HL-60 (cell line): ENCODE measurements at regions not wholly inside any gene's neighbourhood (a gene's known extent, or its start where the extent isn't known, plus 50 kb on each side); places are given as distances from the start of the nearest gene placed in this dataset.

Experiments
- DNase-seq, 2 experiments: peaks; one replicate each; pipeline ENCODE4 v3.0.0-alpha.2; 2010 to 2020; ENCODE audit warnings: low read depth in 1 of 2, low spot score in 1 of 2
- H3K27ac ChIP-seq: fragments of 250-450 bp; sonication (Bioruptor Pico); replicated peaks from 2 replicates; pipeline ENCODE4 v1.5.1; 2020; ENCODE audit warnings: mild to moderate bottlenecking, moderate library complexity
- H3K27me3 ChIP-seq: fragments of 250-450 bp; sonication (Bioruptor Pico); 2 replicates; pipeline ENCODE4 v1.5.1; 2021; ENCODE audit warnings: mild to moderate bottlenecking, moderate library complexity; ENCODE audit not compliant: insufficient read depth, poor library complexity, severe bottlenecking
- H3K4me3 ChIP-seq: replicated peaks from 2 replicates; pipeline ENCODE4 v1.5.1; 2011; ENCODE audit warnings: mild to moderate bottlenecking, control low read depth, low read length; ENCODE audit not compliant: insufficient read depth
- CTCF ChIP-seq: IDR thresholded peaks from one replicate; pipeline ENCODE4 v1.5.1; 2011; ENCODE audit warnings: low read length, control low read depth, inconsistent platforms; ENCODE audit not compliant: insufficient read depth
- GABPA ChIP-seq: IDR thresholded peaks from 2 replicates; pipeline ENCODE4 v1.6.1; 2012; ENCODE audit warnings: low read depth
- POLR2AphosphoS5 ChIP-seq: IDR thresholded peaks from 2 replicates; pipeline ENCODE4 v1.6.1; 2012; ENCODE audit warnings: low read depth
- REST ChIP-seq: IDR thresholded peaks from 2 replicates; pipeline ENCODE4 v1.6.1; 2012; ENCODE audit warnings: low read depth; ENCODE audit not compliant: insufficient replicate concordance
- SPI1 ChIP-seq: IDR thresholded peaks from 2 replicates; pipeline ENCODE4 v1.6.1; 2012; ENCODE audit warnings: low read depth, mild to moderate bottlenecking, borderline replicate concordance

GRCh38 chr17:77306048-77306789 is 165.4 kb downstream of the SEC14L1 start:
- H3K27me3 ChIP-seq = peaks cover 3% of the 10 kb centered on the region
- no peak for TF ChIP-seq REST
- TF ChIP-seq SPI1 = no peak
- no peak for TF ChIP-seq CTCF
- TF ChIP-seq GABPA = no peak
- no peak for TF ChIP-seq POLR2AphosphoS5

GRCh38 chr17:77306790-77307478 is 166.2 kb downstream of the SEC14L1 start:
- DNase-seq = no peak
- H3K27me3 ChIP-seq = peaks cover 3% of the 10 kb centered on the region
- TF ChIP-seq REST (no peak), GABPA (no peak), CTCF (no peak), POLR2AphosphoS5 (no peak), SPI1 (no peak)
- H3K4me3 ChIP-seq = no peak overlapping the region
- H3K27ac ChIP-seq = no peak overlapping the region

More at GRCh38 chr17:77306048-77306789, 165.4 kb downstream of the SEC14L1 start:
- no peak for DNase-seq
- Histone ChIP-seq H3K27ac (no peak overlapping the region), H3K4me3 (no peak overlapping the region)

DNA sequence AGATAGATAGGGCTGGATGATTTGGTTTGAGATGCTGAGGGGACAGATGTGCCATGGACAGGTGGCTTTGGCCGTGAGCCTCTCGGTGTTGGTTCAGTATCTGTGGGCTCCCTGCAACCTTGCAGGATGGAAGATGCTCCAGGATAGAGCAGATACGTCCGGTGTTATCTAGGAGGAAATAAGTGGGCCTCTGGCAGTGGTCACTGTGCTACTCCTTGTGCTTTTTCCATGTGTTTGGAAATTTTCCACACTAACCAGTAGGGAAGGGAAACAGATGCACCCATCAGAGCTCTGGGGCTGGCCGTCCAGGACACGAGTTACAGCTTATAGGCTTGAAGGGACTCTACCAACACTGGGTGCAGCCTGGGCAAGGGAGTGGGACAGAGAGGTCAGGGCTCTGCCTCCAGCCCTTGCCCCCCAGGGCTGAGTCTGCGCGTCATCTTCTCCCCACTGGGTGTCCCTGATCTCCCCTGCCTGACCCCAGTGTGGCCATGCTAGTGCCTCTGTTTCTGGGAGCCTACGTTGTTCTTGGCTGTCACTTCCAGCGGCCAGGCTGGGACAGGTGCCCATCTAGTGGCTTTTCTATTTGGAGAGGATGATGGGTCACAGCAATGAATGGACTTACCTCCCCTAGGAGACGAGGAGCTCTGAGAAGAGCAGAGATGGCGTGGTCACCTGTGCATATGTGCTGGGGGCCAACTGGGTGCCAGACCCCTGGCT is 166.9 kb downstream of the SEC14L1 start:
- Histone ChIP-seq H3K4me3 (no peak overlapping the region), H3K27ac (no peak overlapping the region), H3K27me3 (peaks cover 3% of the 10 kb centered on the region)
- DNase-seq = no peak
- TF ChIP-seq REST (no peak), GABPA (no peak)
